ENCODE measurements at regions not wholly inside any gene's neighbourhood (a gene's known extent, or its start where the extent isn't known, plus 50 kb on each side); places are given as distances from the start of the nearest gene placed in this dataset.

DNA sequence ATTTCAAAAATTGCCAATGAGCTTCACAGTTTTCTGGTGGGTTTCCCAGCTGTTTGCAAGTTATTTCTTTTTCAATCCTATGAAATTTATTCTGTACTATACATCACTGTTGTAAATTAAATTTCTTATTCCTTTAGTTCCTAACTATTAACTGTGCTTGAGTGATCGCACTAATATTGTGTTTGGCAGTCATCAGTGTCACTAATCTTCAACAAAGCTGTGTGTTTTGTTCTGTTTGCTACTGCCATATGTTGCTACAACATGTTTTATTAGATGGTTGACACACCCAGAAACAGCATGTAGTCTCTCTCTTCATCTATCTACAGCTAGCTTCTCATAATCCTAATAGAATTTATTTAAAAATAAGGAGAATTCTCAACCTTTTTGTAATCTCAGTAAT is 453.6 kb upstream of the PRR20A start:
- Histone ChIP-seq H3K27ac (ENCODE audit: low read depth in 2 of 2, low read length in 2 of 2) (no peak overlapping the region), H3K4me3 (ENCODE audit: low read length in 3 of 3) (no peak overlapping the region), H3K27me3 (ENCODE audit: control insufficient read depth, insufficient read depth, low read length) (no peaks in the 10 kb centered on the region), H3K9ac (ENCODE audit: low read length in 3 of 3) (no peak overlapping the region), H3K9me3 (ENCODE audit: control insufficient read depth in 2 of 3, insufficient read depth in 1 of 3, low read length in 3 of 3) (no peaks in the 10 kb centered on the region), H3K4me1 (ENCODE audit: control insufficient read depth in 2 of 3, insufficient read depth in 2 of 3, low read depth in 1 of 3, low read length in 3 of 3) (no peaks in the 10 kb centered on the region), H3K36me3 (ENCODE audit: control insufficient read depth in 2 of 3, insufficient read depth in 3 of 3, low read length in 3 of 3) (no peaks in the 10 kb centered on the region)
- FAIRE-seq (no peak), DNase-seq (peak in 1 of 5 donors; percentile 50)
- intact Hi-C loops (cut with DNase I), result no loop called here
- TF ChIP-seq, protein P1, sequence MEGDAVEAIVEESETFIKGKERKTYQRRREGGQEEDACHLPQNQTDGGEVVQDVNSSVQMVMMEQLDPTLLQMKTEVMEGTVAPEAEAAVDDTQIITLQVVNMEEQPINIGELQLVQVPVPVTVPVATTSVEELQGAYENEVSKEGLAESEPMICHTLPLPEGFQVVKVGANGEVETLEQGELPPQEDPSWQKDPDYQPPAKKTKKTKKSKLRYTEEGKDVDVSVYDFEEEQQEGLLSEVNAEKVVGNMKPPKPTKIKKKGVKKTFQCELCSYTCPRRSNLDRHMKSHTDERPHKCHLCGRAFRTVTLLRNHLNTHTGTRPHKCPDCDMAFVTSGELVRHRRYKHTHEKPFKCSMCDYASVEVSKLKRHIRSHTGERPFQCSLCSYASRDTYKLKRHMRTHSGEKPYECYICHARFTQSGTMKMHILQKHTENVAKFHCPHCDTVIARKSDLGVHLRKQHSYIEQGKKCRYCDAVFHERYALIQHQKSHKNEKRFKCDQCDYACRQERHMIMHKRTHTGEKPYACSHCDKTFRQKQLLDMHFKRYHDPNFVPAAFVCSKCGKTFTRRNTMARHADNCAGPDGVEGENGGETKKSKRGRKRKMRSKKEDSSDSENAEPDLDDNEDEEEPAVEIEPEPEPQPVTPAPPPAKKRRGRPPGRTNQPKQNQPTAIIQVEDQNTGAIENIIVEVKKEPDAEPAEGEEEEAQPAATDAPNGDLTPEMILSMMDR (IDR thresholded peaks at IDR 0.05; ENCODE audit: borderline replicate concordance, extremely low read depth, insufficient read depth), result no peak

DNA sequence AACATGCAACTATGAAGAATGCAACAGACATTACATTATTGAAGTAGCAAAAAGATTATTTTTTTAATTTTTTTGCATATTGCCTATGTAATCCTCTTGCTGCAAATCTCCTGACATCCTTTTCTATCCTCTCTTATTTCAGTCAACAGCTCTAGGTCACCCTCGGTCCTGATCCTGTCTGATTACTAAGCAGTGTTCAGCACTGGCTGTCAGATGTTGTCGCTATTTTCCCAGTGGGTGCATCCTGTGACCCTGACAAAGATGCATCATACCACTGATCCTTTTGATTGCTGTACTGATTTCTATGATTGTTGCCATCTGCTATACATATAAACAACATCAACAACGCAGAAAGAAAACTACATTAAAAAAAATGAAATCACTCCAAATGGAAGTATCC is 443.7 kb upstream of the PRR20A start:
- TF ChIP-seq, protein P1 (IDR thresholded peaks at IDR 0.05; ENCODE audit: borderline replicate concordance, extremely low read depth, insufficient read depth), result no peak
- H3K27me3 ChIP-seq (ENCODE audit: control insufficient read depth, insufficient read depth, low read length), result no peaks in the 10 kb centered on the region
- no peak for FAIRE-seq
- no peak overlapping the region for H3K9ac ChIP-seq (ENCODE audit: low read length in 3 of 3)
- H3K4me3 ChIP-seq (ENCODE audit: low read length in 3 of 3), result no peak overlapping the region
- no peaks in the 10 kb centered on the region for H3K4me1 ChIP-seq (ENCODE audit: control insufficient read depth in 2 of 3, insufficient read depth in 2 of 3, low read depth in 1 of 3, low read length in 3 of 3)
- no peak overlapping the region for H3K27ac ChIP-seq (ENCODE audit: low read depth in 2 of 2, low read length in 2 of 2)
- no peaks in the 10 kb centered on the region for H3K36me3 ChIP-seq (ENCODE audit: control insufficient read depth in 2 of 3, insufficient read depth in 3 of 3, low read length in 3 of 3)
- H3K9me3 ChIP-seq (ENCODE audit: control insufficient read depth in 2 of 3, insufficient read depth in 1 of 3, low read length in 3 of 3), result no peaks in the 10 kb centered on the region
- intact Hi-C loops (cut with DNase I), result no loop called here
- no peak for DNase-seq

DNA sequence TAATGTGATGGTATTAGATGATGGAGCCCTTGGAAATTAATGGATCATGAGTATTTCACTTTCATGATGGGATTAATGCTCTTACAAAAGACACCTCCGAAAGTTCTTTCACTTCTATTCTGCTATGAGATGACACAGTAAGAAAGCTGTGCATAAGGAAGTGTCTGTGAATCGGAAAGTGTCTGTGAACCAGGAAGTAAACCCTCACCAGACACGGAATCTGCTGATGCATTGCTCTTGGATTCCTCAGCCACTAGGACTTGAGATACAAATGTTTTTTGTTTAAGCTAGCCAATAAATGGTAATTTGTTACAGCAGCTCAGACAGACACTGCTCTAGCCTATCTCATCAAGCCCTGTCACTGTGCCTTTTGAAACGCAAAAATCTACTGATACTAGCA is 440.4 kb upstream of the PRR20A start:
- Histone ChIP-seq H3K27ac (ENCODE audit: low read depth in 2 of 2, low read length in 2 of 2) (no peak overlapping the region), H3K9me3 (ENCODE audit: control insufficient read depth in 2 of 3, insufficient read depth in 1 of 3, low read length in 3 of 3) (no peaks in the 10 kb centered on the region), H3K4me3 (ENCODE audit: low read length in 3 of 3) (no peak overlapping the region), H3K36me3 (ENCODE audit: control insufficient read depth in 2 of 3, insufficient read depth in 3 of 3, low read length in 3 of 3) (no peaks in the 10 kb centered on the region), H3K9ac (ENCODE audit: low read length in 3 of 3) (no peak overlapping the region), H3K27me3 (ENCODE audit: control insufficient read depth, insufficient read depth, low read length) (no peaks in the 10 kb centered on the region), H3K4me1 (ENCODE audit: control insufficient read depth in 2 of 3, insufficient read depth in 2 of 3, low read depth in 1 of 3, low read length in 3 of 3) (no peaks in the 10 kb centered on the region)
- TF ChIP-seq, protein P1 (IDR thresholded peaks at IDR 0.05; ENCODE audit: borderline replicate concordance, extremely low read depth, insufficient read depth), result no peak
- intact Hi-C loops (cut with DNase I), result no loop called here
- DNase-seq (no peak), FAIRE-seq (no peak)

DNA sequence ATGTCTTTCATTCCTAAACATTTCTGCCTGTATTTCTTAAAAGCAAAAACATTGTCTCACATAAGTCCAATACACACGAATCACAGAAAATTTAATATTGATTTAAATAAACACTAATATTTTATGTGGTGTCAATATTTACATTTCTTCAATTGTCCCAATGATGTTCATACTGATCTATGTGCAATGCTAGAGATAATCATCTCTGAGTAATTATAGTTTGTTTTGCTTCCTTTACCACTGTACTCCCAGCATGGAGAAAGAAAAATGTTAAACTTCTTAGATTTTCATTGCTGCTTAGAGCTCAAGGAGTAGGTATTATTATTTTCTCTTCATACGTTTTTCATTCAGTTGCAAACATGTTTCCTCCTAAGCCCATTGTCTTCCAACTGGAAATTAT is 434.2 kb upstream of the PRR20A start:
- FAIRE-seq (no peak), DNase-seq (no peak)
- no peak overlapping the region for H3K4me3 ChIP-seq (ENCODE audit: low read length in 3 of 3)
- intact Hi-C loops (cut with DNase I), result no loop called here
- TF ChIP-seq, protein P1 (IDR thresholded peaks at IDR 0.05; ENCODE audit: borderline replicate concordance, extremely low read depth, insufficient read depth), result no peak
- H3K4me1 ChIP-seq (ENCODE audit: control insufficient read depth in 2 of 3, insufficient read depth in 2 of 3, low read depth in 1 of 3, low read length in 3 of 3), result no peaks in the 10 kb centered on the region
- no peak overlapping the region for H3K27ac ChIP-seq (ENCODE audit: low read depth in 2 of 2, low read length in 2 of 2)
- H3K9me3 ChIP-seq (ENCODE audit: control insufficient read depth in 2 of 3, insufficient read depth in 1 of 3, low read length in 3 of 3), result no peaks in the 10 kb centered on the region
- no peaks in the 10 kb centered on the region for H3K27me3 ChIP-seq (ENCODE audit: control insufficient read depth, insufficient read depth, low read length)
- no peaks in the 10 kb centered on the region for H3K36me3 ChIP-seq (ENCODE audit: control insufficient read depth in 2 of 3, insufficient read depth in 3 of 3, low read length in 3 of 3)
- no peak overlapping the region for H3K9ac ChIP-seq (ENCODE audit: low read length in 3 of 3)

Data from kidney (tissue), 13 donors.